ENCODE measurements at regions not wholly inside any gene's neighbourhood (a gene's known extent, or its start where the extent isn't known, plus 50 kb on each side); places are given as distances from the start of the nearest gene placed in this dataset.

DNA sequence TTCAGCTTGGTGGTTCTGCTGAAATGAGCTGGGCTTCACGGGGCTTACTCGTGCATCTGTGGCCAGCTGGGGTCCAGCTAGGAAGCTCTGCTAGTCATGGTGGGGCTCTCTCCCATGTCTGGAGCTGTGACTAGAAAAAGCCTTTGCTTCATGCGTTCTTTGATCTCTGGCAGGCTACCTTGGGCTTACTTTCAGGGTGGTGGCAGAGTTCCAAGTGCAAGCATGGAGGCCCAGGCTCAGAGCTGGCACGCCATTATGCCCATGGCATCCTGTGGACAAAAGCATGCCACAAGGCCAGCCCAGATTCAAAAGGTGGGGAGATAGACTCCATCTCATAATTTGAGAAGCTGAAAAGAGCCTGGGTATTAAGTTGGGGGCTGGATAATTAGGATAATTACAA is 55.4 kb upstream of the GBA3 start:
- no peak for DNase-seq (ENCODE audit: low read depth)
- no peak overlapping the region for H3K4me3 ChIP-seq (ENCODE audit: low read depth, low read length)
- TF ChIP-seq, protein P1, sequence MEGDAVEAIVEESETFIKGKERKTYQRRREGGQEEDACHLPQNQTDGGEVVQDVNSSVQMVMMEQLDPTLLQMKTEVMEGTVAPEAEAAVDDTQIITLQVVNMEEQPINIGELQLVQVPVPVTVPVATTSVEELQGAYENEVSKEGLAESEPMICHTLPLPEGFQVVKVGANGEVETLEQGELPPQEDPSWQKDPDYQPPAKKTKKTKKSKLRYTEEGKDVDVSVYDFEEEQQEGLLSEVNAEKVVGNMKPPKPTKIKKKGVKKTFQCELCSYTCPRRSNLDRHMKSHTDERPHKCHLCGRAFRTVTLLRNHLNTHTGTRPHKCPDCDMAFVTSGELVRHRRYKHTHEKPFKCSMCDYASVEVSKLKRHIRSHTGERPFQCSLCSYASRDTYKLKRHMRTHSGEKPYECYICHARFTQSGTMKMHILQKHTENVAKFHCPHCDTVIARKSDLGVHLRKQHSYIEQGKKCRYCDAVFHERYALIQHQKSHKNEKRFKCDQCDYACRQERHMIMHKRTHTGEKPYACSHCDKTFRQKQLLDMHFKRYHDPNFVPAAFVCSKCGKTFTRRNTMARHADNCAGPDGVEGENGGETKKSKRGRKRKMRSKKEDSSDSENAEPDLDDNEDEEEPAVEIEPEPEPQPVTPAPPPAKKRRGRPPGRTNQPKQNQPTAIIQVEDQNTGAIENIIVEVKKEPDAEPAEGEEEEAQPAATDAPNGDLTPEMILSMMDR (IDR thresholded peaks at IDR 0.05; ENCODE audit: insufficient read depth, low read depth, low read length, missing control alignments) = no peak

Data from GM12865 (cell line).